ENCODE measurements at regions not wholly inside any gene's neighbourhood (a gene's known extent, or its start where the extent isn't known, plus 50 kb on each side); places are given as distances from the start of the nearest gene placed in this dataset.

GRCh38 chr20:48129345-48129942 is 344.2 kb upstream of the SULF2 start:
- TF ChIP-seq, protein P1, sequence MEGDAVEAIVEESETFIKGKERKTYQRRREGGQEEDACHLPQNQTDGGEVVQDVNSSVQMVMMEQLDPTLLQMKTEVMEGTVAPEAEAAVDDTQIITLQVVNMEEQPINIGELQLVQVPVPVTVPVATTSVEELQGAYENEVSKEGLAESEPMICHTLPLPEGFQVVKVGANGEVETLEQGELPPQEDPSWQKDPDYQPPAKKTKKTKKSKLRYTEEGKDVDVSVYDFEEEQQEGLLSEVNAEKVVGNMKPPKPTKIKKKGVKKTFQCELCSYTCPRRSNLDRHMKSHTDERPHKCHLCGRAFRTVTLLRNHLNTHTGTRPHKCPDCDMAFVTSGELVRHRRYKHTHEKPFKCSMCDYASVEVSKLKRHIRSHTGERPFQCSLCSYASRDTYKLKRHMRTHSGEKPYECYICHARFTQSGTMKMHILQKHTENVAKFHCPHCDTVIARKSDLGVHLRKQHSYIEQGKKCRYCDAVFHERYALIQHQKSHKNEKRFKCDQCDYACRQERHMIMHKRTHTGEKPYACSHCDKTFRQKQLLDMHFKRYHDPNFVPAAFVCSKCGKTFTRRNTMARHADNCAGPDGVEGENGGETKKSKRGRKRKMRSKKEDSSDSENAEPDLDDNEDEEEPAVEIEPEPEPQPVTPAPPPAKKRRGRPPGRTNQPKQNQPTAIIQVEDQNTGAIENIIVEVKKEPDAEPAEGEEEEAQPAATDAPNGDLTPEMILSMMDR (conservative IDR thresholded peaks at IDR 0.05 in 1 of 2, IDR thresholded peaks at IDR 0.05 in 1 of 2; ENCODE audit: extremely low read depth in 1 of 2, insufficient read depth in 1 of 2, low read depth in 1 of 2, low read length in 2 of 2): no peak
- TF ChIP-seq EZH2 (IDR thresholded peaks at IDR 0.05; ENCODE audit: borderline replicate concordance, low read length): no peak

All from mammary epithelial cell (primary cell).